NCI-H2196 treated with DMSO at 0.1 percent for 48 hours (cell line): ENCODE measurements at regions not wholly inside any gene's neighbourhood (a gene's known extent, or its start where the extent isn't known, plus 50 kb on each side); places are given as distances from the start of the nearest gene placed in this dataset.
"Not testable (repeated sequence)": the region's sequence is repeated elsewhere in the genome, so short reads cannot be mapped to it uniquely, and the experiment has no call there.

Experiments
- DNase-seq: peaks from one replicate; lab custom pipeline; 2025; ENCODE audit not compliant: unreplicated experiment; lab: John Stamatoyannopoulos, UW

DNA sequence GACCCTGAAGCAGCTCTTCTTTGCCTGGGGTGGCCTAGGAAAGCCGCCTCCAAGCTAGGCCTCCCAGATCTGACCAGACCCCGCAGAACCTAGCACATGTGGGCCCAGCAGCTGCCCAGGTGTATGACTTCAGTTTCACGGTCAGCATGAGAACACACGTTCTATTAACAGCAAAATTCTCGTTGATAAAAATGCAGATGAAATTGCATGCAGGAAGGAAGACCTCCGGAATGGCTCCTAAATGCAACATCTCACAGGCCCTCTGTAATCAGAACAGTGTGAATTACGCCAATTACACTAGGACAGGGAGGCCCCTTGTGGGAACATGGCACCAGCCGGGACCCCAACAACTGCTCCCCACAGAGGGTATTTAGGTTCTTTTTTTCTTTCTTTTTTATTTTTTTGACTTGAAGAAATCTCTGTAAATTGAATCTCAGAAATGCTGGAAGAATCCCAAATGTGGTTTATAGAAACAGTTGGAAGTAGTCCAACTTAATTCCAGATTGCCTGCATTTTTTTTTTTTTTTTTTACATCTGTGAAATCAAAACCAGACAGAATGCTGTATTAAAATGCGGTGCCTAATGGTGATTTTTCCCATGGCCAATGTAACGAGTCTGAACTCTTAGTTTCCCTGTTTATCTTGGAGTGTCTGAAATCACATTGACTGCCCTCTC lies 185.1 kb downstream of the NPIPB11 start:
- DNase-seq: not testable (repeated sequence)

- DNase-seq: not testable (repeated sequence)
These were observed 185.8 kb downstream of the NPIPB11 start for GRCh38 chr16:29220647-29221191.

DNA sequence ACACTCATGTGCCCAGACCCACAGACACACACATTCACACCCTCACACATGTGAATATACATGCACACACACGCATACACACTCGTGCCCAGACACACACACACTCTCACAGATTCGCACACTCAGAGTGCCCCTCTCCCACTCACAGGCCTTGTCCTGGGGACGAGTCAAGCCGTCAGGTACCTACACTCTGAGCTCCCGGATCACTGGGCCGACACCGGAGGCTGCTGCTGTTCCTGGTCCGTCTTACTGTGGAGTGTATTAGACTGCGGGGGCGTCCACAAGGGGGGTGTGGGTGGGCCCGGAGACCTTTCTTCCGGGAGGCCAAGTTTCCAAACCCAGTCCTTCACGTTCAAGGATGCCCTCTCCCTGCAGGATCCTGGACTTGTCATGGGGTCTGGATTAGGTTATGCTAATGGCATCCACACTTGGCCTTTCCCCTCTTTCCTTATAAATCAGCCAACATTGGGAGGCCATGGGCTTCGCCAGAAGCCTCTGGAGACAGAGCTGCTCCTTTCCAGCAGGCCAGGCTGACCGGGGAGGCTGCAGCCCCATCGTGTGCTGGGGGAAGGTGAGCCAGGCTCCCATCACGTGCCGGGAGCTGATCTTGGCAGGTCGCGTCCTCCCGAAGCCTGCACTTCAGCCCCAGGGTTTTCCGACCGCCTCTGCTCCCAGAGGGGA lies 186.4 kb downstream of the NPIPB11 start:
- not testable (repeated sequence) for DNase-seq

- not testable (repeated sequence) for DNase-seq
These were observed 186.9 kb downstream of the NPIPB11 start for GRCh38 chr16:29219562-29219961.

DNA sequence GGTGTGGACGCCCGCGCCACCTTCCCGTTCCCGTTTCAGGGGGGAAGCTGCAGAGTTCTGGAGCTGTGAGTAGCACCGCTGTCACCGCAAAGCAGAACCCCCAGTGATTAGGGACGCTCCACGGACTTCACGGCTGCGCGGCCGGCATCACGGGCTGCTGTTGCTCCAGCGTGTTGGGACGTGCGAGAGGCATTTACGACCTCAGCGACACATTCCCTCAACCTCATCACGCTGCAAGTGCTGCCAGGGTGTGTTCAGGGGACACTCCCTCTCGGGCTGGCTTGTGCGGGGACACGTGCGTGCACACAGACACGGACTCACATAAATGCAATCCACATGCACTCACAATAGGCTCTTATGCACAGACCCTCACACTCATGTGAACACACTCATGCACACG lies 187.9 kb downstream of the NPIPB11 start:
- DNase-seq: not testable (repeated sequence)

GRCh38 chr16:29218171-29218570 lies 188.3 kb downstream of the NPIPB11 start:
- not testable (repeated sequence) for DNase-seq

DNA sequence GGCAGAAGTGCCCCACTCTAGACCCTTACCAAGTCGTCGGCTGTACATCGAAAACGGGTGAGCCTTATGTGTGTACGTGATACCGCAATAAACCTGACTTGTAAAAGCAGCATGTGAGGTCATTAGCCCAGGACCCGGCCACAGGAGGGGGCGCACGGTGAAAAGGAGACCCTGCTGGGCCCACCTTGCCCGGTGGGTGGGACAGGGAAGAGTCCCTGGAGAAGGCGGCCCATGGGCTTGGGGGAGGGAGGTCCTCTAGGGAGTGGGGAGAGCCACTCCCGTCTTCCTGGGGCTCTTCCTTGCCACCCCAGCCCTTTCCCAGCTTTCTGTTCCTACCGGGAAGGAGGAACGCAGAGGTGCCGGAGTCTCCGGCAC lies 188.8 kb downstream of the NPIPB11 start:
- not testable (repeated sequence) for DNase-seq

- DNase-seq: not testable (repeated sequence)
These were observed 189.3 kb downstream of the NPIPB11 start for GRCh38 chr16:29217104-29217751.

DNA sequence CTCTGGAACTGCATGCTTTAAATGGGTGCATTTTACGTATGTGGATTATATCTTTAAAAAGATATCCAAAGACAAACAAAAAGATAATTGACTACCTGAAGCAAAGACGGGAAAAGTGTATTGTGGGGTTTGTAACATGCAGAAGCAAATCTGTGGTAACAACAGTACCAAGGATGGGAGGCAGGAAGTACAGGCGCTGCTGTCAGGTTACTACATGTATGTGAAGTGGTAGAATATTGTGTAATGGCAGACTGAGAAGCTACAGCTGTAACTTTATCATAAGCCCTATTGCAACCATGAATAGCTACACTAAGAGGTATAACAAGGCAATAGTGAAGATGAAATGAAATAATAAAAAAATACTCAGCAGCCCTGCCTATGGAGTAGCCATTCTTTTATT lies 192.7 kb downstream of the NPIPB11 start:
- DNase-seq: not testable (repeated sequence)

DNA sequence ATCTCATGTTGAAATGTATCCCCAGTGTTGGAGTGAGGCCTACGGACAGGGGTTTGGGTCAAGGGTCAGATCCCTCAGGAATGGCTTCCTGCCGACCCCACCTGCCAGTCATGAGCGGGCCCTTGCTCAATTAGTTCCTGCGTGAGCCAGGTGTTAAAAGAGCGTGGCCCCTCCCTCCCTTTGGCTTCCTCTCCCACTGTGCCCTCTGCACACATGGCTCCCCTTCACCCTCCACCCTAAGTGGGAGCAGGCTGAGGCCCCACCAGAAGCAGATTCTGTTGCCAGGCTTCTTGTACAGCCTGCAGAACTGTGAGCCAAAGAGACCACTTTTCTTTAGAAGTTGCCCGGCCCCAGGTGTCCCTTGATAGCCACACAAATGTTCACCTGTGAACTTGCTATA lies 193.3 kb downstream of the NPIPB11 start:
- not testable (repeated sequence) for DNase-seq

GRCh38 chr16:29212084-29213027 lies 194.2 kb downstream of the NPIPB11 start:
- DNase-seq: not testable (repeated sequence)

DNA sequence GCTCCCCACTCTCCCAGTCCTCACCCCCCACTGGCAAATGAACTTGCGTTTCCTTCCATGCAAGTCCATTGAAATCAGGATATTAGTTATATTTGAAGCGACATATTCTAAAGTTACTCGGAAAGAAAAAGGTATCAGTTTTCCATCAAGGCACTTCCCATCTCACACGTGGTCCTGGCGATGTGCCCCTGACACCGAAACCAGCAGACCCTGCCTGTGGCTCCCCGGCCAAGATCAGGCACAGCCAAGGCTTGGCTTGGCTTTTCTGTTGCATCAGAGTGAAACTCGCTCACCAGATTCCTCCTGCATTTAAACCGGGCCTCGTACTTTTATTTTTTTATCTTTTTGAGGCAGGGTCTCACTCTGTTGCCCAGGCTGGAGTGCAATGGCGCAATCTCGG lies 195.1 kb downstream of the NPIPB11 start:
- not testable (repeated sequence) for DNase-seq

DNA sequence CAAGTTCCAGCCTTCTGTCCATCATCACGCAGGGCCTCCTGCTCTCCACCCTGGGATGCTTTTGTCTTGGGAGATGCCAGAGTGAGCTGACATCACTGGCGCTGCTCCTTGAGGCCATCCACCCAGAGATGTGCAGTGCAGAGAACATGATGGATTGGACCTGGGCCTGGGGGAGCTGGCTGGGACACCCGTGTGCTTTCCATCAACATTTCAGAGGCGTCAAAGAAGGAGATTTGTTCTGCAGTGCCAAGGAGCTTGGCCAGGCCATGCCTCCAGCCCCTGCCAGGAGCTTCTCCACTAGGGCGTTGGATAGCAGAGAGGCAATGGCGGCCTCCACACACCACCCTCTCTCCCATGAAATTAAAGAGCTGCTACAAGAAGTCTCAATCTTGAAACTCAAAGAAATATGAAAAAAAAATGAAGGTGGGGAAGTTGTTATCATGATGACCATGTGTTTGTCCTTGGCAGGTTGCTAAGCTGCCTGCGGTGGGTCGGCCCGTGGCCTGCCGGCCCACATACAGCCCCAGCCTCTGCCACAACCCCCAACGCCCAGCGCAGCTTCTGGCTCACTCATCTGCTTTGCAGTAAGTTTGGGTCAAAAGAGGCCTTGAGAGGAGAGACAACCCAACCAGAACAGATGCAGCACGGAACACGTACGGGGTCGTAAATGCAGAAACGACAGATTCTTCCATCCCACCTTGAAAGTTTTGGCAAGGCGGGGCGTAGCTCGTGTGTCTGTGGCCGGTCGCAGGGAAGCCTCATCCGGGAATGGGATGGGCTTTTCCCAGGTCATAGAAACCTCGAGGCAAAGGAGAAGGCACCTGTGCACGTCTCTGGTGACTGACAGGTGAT lies 196.0 kb downstream of the NPIPB11 start:
- DNase-seq: not testable (repeated sequence)

- DNase-seq: not testable (repeated sequence)
These were observed 200.4 kb downstream of the NPIPB11 start for GRCh38 chr16:29206120-29206519.

- DNase-seq: not testable (repeated sequence)
These were observed 201.4 kb downstream of the NPIPB11 start for GRCh38 chr16:29205151-29205550.

DNA sequence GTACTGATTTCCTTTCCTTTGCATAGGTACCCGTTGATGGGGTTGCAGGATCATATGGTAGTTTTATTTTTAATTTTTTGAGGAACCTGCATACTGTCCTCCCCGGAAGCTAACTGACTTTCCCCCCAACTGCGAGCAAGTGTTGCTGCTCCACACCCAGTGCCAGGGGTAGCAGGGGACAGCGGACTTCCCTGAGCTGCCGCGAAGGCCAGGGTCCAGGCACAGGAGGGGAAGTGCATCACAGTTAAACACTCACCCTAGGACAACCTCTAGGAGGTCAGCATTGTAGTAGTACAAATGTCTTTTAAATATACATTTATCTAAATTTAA lies 201.7 kb downstream of the NPIPB11 start:
- DNase-seq: no peak

GRCh38 chr16:29203933-29204805 lies 202.3 kb downstream of the NPIPB11 start:
- DNase-seq: not testable (repeated sequence)

- DNase-seq: not testable (repeated sequence)
These were observed 203.2 kb downstream of the NPIPB11 start for GRCh38 chr16:29203046-29203932.
